ENCODE measurements at regions not wholly inside any gene's neighbourhood (a gene's known extent, or its start where the extent isn't known, plus 50 kb on each side); places are given as distances from the start of the nearest gene placed in this dataset.
"Not testable (repeated sequence)": the region's sequence is repeated elsewhere in the genome, so short reads cannot be mapped to it uniquely, and the experiment has no call there.

DNA sequence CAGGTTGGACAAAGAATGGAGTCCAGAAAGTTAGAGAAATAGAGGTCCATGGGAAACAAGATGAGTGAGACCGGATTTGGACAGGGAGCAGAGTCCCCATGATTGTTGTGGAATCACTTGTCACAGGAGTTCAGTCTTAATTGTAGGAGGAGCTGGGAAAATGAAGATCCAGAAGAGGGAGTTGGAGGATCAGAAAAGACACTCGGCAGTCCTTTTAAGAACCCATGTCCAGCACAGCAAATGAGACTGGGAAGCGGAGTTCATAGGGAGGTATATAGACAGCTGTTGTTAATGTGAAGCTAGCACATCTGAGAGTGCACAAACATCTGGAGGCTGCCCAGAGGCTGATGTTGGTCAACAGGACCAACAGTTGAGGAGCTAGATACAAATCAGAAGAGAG lies 111.4 kb upstream of the RXFP1 start:
- Histone ChIP-seq H3K4me3 (ENCODE audit: low read depth in 2 of 2, low read length in 2 of 2) (no peak overlapping the region), H3K27ac (ENCODE audit: low read length) (no peak overlapping the region), H3K27me3 (ENCODE audit: control insufficient read depth, insufficient read depth, low read length) (no peaks in the 10 kb centered on the region), H3K4me1 (ENCODE audit: control insufficient read depth, insufficient read depth, low read length) (no peaks in the 10 kb centered on the region), H3K36me3 (ENCODE audit: control insufficient read depth, insufficient read depth, low read length) (no peaks in the 10 kb centered on the region), H3K9me3 (ENCODE audit: control insufficient read depth, insufficient read depth, low read depth, low read length) (no peaks in the 10 kb centered on the region)
- ATAC-seq (no peak), DNase-seq (ENCODE audit: low read depth, low spot score) (no peak)
- in situ Hi-C loops (cut with HindIII; ENCODE audit: low pct_unique_long_range_greater_than_20kb, low sequenced_read_pairs), result no loop called here
- no peak for TF ChIP-seq SIN3A (IDR thresholded peaks at IDR 0.05; ENCODE audit: borderline replicate concordance, insufficient read depth, low read depth, low read length)
- TF ChIP-seq, protein P1, sequence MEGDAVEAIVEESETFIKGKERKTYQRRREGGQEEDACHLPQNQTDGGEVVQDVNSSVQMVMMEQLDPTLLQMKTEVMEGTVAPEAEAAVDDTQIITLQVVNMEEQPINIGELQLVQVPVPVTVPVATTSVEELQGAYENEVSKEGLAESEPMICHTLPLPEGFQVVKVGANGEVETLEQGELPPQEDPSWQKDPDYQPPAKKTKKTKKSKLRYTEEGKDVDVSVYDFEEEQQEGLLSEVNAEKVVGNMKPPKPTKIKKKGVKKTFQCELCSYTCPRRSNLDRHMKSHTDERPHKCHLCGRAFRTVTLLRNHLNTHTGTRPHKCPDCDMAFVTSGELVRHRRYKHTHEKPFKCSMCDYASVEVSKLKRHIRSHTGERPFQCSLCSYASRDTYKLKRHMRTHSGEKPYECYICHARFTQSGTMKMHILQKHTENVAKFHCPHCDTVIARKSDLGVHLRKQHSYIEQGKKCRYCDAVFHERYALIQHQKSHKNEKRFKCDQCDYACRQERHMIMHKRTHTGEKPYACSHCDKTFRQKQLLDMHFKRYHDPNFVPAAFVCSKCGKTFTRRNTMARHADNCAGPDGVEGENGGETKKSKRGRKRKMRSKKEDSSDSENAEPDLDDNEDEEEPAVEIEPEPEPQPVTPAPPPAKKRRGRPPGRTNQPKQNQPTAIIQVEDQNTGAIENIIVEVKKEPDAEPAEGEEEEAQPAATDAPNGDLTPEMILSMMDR (IDR thresholded peaks at IDR 0.05), result peak; percentile 18; the same call in 1 of the 2 replicates
- intact Hi-C loops (cut with micrococcal nuclease; ENCODE audit: unreplicated experiment), result loop anchor here (10.0 kb wide), 1 partner anchor 215 kb away; no protein-coding TSS in a partner anchor
- POLR2A ChIA-PET, result no interaction called here
- CTCF ChIA-PET, result no interaction called here
- no TSS peak for BruUV-seq (replicated peaks)

DNA sequence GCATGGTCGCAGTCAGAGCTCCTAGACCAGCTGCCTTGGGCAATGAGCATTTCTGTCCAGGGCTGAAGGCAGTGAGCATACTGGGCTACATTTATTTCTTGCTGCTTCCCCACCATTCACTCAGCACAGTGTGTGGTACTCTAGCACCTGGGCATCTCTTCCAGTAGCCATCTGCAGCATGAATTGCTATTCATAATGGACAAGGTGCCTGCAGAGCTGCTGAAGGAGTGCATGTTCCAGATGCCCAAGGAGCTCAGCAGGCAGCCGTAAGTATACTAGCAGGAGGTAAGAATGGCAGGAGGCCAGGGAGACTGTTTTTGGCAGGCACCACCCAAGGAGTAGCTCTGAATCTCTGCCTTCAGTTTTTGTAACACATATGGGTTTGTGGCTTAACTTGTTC lies 110.4 kb upstream of the RXFP1 start:
- ChIA-PET CTCF (no interaction called here), POLR2A (no interaction called here)
- Histone ChIP-seq H3K27me3 (ENCODE audit: control insufficient read depth, insufficient read depth, low read length) (no peaks in the 10 kb centered on the region), H3K9me3 (ENCODE audit: control insufficient read depth, insufficient read depth, low read depth, low read length) (no peaks in the 10 kb centered on the region), H3K36me3 (ENCODE audit: control insufficient read depth, insufficient read depth, low read length) (no peaks in the 10 kb centered on the region), H3K27ac (ENCODE audit: low read length) (no peak overlapping the region), H3K4me1 (ENCODE audit: control insufficient read depth, insufficient read depth, low read length) (no peaks in the 10 kb centered on the region), H3K4me3 (ENCODE audit: low read depth in 2 of 2, low read length in 2 of 2) (no peak overlapping the region)
- TF ChIP-seq, protein P1 (IDR thresholded peaks at IDR 0.05), result no peak
- no peak for TF ChIP-seq TCF7L2 (IDR thresholded peaks at IDR 0.05; ENCODE audit: low read depth, low read length)
- no peak for TF ChIP-seq POLR2AphosphoS5 (IDR thresholded peaks at IDR 0.05; ENCODE audit: low read depth, low read length)
- TF ChIP-seq, protein P2, sequence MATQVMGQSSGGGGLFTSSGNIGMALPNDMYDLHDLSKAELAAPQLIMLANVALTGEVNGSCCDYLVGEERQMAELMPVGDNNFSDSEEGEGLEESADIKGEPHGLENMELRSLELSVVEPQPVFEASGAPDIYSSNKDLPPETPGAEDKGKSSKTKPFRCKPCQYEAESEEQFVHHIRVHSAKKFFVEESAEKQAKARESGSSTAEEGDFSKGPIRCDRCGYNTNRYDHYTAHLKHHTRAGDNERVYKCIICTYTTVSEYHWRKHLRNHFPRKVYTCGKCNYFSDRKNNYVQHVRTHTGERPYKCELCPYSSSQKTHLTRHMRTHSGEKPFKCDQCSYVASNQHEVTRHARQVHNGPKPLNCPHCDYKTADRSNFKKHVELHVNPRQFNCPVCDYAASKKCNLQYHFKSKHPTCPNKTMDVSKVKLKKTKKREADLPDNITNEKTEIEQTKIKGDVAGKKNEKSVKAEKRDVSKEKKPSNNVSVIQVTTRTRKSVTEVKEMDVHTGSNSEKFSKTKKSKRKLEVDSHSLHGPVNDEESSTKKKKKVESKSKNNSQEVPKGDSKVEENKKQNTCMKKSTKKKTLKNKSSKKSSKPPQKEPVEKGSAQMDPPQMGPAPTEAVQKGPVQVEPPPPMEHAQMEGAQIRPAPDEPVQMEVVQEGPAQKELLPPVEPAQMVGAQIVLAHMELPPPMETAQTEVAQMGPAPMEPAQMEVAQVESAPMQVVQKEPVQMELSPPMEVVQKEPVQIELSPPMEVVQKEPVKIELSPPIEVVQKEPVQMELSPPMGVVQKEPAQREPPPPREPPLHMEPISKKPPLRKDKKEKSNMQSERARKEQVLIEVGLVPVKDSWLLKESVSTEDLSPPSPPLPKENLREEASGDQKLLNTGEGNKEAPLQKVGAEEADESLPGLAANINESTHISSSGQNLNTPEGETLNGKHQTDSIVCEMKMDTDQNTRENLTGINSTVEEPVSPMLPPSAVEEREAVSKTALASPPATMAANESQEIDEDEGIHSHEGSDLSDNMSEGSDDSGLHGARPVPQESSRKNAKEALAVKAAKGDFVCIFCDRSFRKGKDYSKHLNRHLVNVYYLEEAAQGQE (IDR thresholded peaks at IDR 0.05; ENCODE audit: insufficient read depth in 1 of 2, low read depth in 2 of 2, low read length in 1 of 2), result no peak
- no peak for TF ChIP-seq SIN3A (IDR thresholded peaks at IDR 0.05; ENCODE audit: borderline replicate concordance, insufficient read depth, low read depth, low read length)
- DNase-seq (ENCODE audit: low read depth, low spot score) (no peak), ATAC-seq (no peak)
- BruUV-seq (replicated peaks), result no TSS peak
- intact Hi-C loops (cut with micrococcal nuclease; ENCODE audit: unreplicated experiment), result loop anchor here (10.0 kb wide), 1 partner anchor 214 kb away; no protein-coding TSS in a partner anchor
- in situ Hi-C loops (cut with HindIII; ENCODE audit: low pct_unique_long_range_greater_than_20kb, low sequenced_read_pairs), result no loop called here

DNA sequence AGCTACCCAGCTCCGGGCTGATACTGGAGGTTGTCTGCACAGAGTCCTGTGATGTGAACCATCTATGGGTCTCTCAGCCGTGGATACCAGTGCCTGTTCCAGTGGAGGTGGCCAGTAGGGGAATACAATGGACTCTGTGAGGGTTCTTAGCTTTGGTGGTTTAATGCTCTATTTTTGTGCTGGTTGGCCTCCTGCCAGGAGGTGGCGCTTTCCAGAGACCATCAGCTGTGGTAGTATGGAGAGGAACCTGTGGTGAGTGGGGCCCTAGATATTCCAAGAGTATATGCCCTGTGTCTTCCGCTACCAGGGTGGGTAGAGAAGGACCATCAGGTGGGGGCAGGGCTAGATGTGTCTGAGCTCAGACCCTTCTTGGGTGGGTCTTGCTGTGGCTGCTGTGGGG lies 103.0 kb upstream of the RXFP1 start:
- BruUV-seq (replicated peaks); H3K27ac ChIP-seq (ENCODE audit: low read length); H3K9me3 ChIP-seq (ENCODE audit: control insufficient read depth, insufficient read depth, low read depth, low read length); DNase-seq (ENCODE audit: low read depth, low spot score); H3K4me1 ChIP-seq (ENCODE audit: control insufficient read depth, insufficient read depth, low read length); H3K36me3 ChIP-seq (ENCODE audit: control insufficient read depth, insufficient read depth, low read length); H3K27me3 ChIP-seq (ENCODE audit: control insufficient read depth, insufficient read depth, low read length); CTCF ChIA-PET; ATAC-seq; POLR2A ChIA-PET; in situ Hi-C loops (cut with HindIII; ENCODE audit: low pct_unique_long_range_greater_than_20kb, low sequenced_read_pairs); H3K4me3 ChIP-seq (ENCODE audit: low read depth in 2 of 2, low read length in 2 of 2): not testable (repeated sequence)
- intact Hi-C loops (cut with micrococcal nuclease; ENCODE audit: unreplicated experiment), result loop anchor here (10.0 kb wide), 1 partner anchor 206 kb away; no protein-coding TSS in a partner anchor

Measured in Panc1 (cell line).